ENCODE measurements at regions not wholly inside any gene's neighbourhood (a gene's known extent, or its start where the extent isn't known, plus 50 kb on each side); places are given as distances from the start of the nearest gene placed in this dataset.

GRCh38 chr5:60445921-60446320 is 254.0 kb downstream of the DEPDC1B start:
- no peak for TF ChIP-seq CTCF (conservative IDR thresholded peaks at IDR 0.05; ENCODE audit: low read depth, low read length)
- TF ChIP-seq EZH2 (IDR thresholded peaks at IDR 0.05; ENCODE audit: low read length, unreplicated experiment) = no peak
